GM19438 (cell line): ENCODE measurements at regions not wholly inside any gene's neighbourhood (a gene's known extent, or its start where the extent isn't known, plus 50 kb on each side); places are given as distances from the start of the nearest gene placed in this dataset.
"Not testable (repeated sequence)": the region's sequence is repeated elsewhere in the genome, so short reads cannot be mapped to it uniquely, and the experiment has no call there.

Source experiments
- ATAC-seq: cut with Tn5 transposase; IDR thresholded peaks from one replicate; pipeline ENCODE4 v1.9.1; 2021; ENCODE audit warnings: low read depth; ENCODE audit not compliant: unreplicated experiment

GRCh38 chr9:78383130-78383529 lies 86.2 kb downstream of the PSAT1 start:
- ATAC-seq = no peak

- no peak for ATAC-seq
Measured at GRCh38 chr9:78386348-78386747, 89.4 kb downstream of the PSAT1 start.

GRCh38 chr9:78386773-78387172 lies 89.8 kb downstream of the PSAT1 start:
- no peak for ATAC-seq

- ATAC-seq = no peak
Measured at GRCh38 chr9:78393340-78393739, 96.4 kb downstream of the PSAT1 start.

- ATAC-seq = no peak
Measured at GRCh38 chr9:78393932-78394331, 97.0 kb downstream of the PSAT1 start.

GRCh38 chr9:78396087-78396486 lies 99.2 kb downstream of the PSAT1 start:
- ATAC-seq = no peak

GRCh38 chr9:78397045-78397444 lies 100.1 kb downstream of the PSAT1 start:
- ATAC-seq = no peak

- ATAC-seq = no peak
Measured at GRCh38 chr9:78397454-78397853, 100.5 kb downstream of the PSAT1 start.

- no peak for ATAC-seq
Measured at GRCh38 chr9:78399153-78399552, 102.2 kb downstream of the PSAT1 start.

GRCh38 chr9:78400496-78400895 lies 103.6 kb downstream of the PSAT1 start:
- ATAC-seq = no peak

GRCh38 chr9:78405461-78405860 lies 108.5 kb downstream of the PSAT1 start:
- no peak for ATAC-seq

- ATAC-seq = no peak
Measured at GRCh38 chr9:78406146-78406545, 109.2 kb downstream of the PSAT1 start.

GRCh38 chr9:78406933-78407332 lies 110.0 kb downstream of the PSAT1 start:
- ATAC-seq = no peak

- ATAC-seq = no peak
Measured at GRCh38 chr9:78407636-78408312, 110.8 kb downstream of the PSAT1 start.

- no peak for ATAC-seq
Measured at GRCh38 chr9:78408388-78408787, 111.5 kb downstream of the PSAT1 start.

- not testable (repeated sequence) for ATAC-seq
Measured at GRCh38 chr9:78409928-78410510, 113.1 kb downstream of the PSAT1 start.

GRCh38 chr9:78422309-78422708 lies 125.4 kb downstream of the PSAT1 start:
- no peak for ATAC-seq

- no peak for ATAC-seq
Measured at GRCh38 chr9:78424299-78424698, 127.4 kb downstream of the PSAT1 start.

GRCh38 chr9:78428640-78429039 lies 131.7 kb downstream of the PSAT1 start:
- no peak for ATAC-seq

- no peak for ATAC-seq
Measured at GRCh38 chr9:78430387-78430786, 133.5 kb downstream of the PSAT1 start.

- not testable (repeated sequence) for ATAC-seq
Measured at GRCh38 chr9:78431039-78431438, 134.1 kb downstream of the PSAT1 start.

GRCh38 chr9:78436873-78437272 lies 139.9 kb downstream of the PSAT1 start:
- ATAC-seq = no peak
